GM18520 (cell line): ENCODE measurements at regions not wholly inside any gene's neighbourhood (a gene's known extent, or its start where the extent isn't known, plus 50 kb on each side); places are given as distances from the start of the nearest gene placed in this dataset.

Experiments used
- ATAC-seq: cut with Tn5 transposase; IDR thresholded peaks from one replicate; pipeline ENCODE4 v1.9.1; 2021; ENCODE audit not compliant: unreplicated experiment

DNA sequence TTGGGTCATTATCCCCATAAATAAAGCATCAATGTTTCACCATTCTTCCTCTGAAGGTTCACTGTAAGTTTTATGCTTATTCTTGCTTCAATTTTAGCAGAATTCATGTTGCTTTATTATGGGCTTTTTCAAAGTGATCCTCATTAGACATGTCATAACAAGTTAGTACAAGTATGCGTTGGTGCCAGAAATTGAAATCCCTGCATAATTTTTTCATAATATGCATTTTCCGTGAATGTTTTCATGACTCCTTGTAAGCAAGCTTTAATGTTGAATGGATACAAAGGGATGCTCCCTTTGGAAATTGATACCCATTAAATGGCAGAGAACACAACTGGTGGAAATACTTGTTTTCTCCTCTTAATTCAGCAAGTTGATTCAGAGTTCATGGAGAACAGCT, 179.7 kb downstream of the ST6GAL2 start:
- ATAC-seq: no peak

- no peak for ATAC-seq
These were observed 177.8 kb downstream of the ST6GAL2 start for GRCh38 chr2:106708209-106708608.

DNA sequence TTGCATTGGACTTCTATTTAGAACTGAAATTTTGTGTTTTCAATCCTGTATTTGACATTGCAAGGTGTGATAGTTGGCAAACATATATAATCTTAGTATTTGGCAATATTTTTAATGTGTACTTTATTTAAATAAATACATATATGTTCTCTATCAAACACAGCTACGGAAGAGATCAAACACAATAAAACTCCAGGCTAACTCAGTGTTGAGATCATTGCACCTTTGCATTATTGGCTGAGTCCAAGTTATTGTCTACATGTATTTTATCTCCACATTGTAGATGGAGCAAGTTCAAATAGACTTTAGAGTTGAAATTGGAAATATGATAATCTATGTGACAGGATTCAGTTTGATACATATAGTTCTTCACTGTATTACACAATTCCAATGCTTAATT, 176.7 kb downstream of the ST6GAL2 start:
- no peak for ATAC-seq

- ATAC-seq: no peak
These were observed 166.7 kb downstream of the ST6GAL2 start for GRCh38 chr2:106719222-106719621.

- ATAC-seq: no peak
These were observed 165.9 kb downstream of the ST6GAL2 start for GRCh38 chr2:106720026-106720425.

DNA sequence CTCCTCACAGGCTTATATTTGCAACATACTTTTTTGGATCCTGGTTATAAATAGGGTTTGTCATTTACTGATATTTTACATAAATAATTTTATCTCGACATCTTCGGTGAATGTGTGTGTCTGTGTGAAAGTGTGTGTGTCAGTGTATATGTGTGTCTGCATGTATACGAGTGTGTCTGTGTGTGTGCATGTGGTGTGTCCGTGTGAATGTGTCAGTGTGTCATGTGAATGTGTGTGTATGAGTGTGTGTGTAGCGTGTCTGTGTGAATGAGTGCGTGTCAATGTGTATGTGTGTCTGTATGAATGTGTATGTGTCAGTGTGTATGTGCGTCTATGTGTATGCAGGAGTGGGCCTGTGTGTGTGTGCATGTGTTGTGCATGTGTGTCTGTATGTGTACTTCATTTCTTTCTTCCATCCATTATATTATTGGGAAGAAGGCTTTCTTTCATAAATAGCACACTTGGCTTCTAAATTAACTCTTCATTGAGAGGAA, 161.6 kb downstream of the ST6GAL2 start:
- ATAC-seq: no peak

GRCh38 chr2:106734165-106734564, 151.8 kb downstream of the ST6GAL2 start:
- no peak for ATAC-seq

GRCh38 chr2:106735807-106736206, 150.2 kb downstream of the ST6GAL2 start:
- ATAC-seq: no peak

DNA sequence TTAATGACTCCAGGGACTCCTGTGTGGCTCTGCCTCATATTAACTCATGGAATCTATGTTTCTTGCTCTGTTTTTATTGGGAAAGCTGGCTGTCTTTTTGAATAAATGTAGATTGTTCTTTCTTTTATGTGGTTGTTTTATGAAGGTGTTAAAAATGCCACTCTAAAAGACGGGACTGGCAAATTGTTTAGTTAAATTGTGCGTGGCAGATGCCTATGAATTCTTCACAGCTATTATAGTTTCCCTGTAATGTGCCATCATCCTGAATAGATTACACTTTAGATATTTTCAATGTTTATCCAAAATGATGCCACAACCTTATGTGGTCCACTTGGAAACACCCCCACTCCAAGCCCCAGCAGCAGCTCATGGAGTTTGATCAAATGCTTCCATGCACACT, 149.7 kb downstream of the ST6GAL2 start:
- ATAC-seq: no peak

GRCh38 chr2:106745468-106745867, 140.5 kb downstream of the ST6GAL2 start:
- ATAC-seq: no peak

DNA sequence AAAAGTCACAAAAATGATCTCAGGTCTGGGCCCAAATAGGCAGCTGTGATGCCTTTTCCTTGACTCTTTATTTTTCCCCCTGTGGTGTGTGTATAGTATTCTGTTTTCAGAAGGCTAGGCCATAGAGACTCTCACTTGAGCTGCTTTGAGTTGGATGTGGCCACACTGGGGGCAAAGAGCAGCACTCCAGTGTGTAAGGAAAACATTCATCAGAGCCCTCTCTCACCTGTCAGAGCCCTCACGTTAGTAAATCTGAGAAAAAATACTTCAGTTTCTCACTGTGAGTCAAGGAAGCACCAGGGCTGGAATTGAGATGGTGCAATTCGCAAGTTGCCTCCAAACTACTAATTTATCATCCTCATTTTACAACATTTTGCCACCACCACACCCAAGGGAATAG, 136.1 kb downstream of the ST6GAL2 start:
- ATAC-seq: no peak
